Epithelial cell of esophagus (primary cell): ENCODE measurements at regions not wholly inside any gene's neighbourhood (a gene's known extent, or its start where the extent isn't known, plus 50 kb on each side); places are given as distances from the start of the nearest gene placed in this dataset.
"Not testable (repeated sequence)": the region's sequence is repeated elsewhere in the genome, so short reads cannot be mapped to it uniquely, and the experiment has no call there.

Experiments
- DNase-seq: peaks from one replicate; pipeline ENCODE4 v3.0.0; 2010; ENCODE audit warnings: low read depth
- H3K4me3 ChIP-seq: 2 replicates; pipeline ENCODE4 v1.5.1; 2011; ENCODE audit warnings: mild to moderate bottlenecking, low read length, control low read depth
- TF ChIP-seq, protein P1 (sequence below): IDR thresholded peaks from 2 replicates; pipeline ENCODE4 v1.5.1; 2011; ENCODE audit warnings: low read depth, mild to moderate bottlenecking, low read length, control low read depth, inconsistent platforms; ENCODE audit not compliant: insufficient read depth; ENCODE audit errors: missing control alignments

DNA sequence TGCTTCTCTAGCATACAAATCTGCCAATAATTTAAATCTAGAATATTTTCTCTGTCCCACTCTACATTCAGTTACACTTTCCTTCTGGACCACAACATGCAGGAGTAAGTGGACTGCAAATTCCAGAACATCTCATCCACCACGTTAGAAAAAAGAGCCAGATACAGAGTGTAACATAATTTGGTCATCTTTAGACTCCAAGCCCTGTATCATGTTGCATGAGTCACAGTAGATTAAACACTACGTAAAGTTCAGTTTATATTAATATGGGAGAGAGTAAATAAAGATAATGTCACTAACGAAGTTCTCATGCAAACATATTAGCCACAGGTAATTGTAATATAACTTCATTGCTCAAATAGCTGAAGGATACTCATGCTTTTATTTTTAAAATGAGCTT lies 327.0 kb downstream of the C6orf118 start:
- H3K4me3 ChIP-seq, result no peak overlapping the region
- no peak for DNase-seq
- TF ChIP-seq, protein P1, sequence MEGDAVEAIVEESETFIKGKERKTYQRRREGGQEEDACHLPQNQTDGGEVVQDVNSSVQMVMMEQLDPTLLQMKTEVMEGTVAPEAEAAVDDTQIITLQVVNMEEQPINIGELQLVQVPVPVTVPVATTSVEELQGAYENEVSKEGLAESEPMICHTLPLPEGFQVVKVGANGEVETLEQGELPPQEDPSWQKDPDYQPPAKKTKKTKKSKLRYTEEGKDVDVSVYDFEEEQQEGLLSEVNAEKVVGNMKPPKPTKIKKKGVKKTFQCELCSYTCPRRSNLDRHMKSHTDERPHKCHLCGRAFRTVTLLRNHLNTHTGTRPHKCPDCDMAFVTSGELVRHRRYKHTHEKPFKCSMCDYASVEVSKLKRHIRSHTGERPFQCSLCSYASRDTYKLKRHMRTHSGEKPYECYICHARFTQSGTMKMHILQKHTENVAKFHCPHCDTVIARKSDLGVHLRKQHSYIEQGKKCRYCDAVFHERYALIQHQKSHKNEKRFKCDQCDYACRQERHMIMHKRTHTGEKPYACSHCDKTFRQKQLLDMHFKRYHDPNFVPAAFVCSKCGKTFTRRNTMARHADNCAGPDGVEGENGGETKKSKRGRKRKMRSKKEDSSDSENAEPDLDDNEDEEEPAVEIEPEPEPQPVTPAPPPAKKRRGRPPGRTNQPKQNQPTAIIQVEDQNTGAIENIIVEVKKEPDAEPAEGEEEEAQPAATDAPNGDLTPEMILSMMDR, result no peak

DNA sequence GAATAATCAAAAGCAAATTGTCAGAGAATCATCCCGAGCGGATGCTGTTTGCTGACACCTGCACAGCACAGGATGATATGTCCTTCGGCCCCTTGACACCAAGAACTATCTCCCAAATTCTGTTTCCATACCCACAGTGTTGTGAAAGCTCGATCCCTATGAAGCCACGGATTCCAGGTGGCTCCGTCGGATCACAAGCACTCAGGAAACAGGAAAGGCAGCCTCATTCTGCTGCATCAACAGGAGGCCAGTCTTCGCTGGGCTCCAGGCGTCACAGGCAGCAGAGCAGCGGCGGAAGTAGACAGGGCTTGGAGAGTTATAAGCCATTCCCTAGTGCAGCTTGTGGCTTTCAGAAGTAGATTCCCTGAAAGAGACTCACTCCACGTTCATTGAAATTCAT lies 342.3 kb downstream of the C6orf118 start:
- TF ChIP-seq, protein P1, result no peak
- no peak for DNase-seq
- H3K4me3 ChIP-seq, result no peak overlapping the region

DNA sequence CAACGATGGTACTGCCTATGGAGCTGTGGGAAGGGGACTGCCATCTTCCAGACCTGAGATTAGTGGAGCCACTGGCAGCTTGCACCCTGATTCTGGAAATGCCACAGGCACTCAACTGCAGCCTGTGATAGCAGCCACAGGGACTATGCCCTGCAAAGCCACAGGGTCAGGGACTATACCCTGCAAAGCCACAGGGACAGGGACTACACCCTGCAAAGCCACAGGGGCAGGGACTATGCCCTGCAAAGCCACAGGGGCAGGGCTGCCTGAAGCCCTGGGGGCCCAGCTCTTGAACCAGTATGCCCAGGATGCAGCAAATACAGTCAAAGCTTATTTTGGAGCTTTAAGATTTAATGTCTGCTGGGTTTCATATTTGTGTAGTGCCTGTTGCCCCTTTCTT lies 346.6 kb downstream of the C6orf118 start:
- TF ChIP-seq, protein P1, result no peak
- no peak for DNase-seq

DNA sequence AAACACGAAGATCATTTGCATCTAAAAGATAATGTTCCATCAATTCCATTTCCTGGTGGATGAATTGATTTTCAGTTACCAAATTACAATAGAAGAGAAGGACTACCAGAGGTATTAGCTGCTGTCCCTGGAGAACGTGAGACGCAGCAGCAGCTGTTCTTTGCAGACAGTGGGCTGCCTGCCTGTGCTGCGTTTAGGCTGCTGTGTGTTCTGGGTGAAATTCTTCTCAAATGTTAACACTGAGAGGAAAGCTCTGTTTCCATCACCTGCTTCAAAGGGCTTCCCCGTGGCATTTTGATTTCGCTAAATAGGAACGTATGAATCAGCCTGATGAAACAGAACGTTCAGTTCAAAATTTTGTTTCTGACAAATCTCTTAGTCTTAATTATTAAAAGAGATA lies 362.2 kb downstream of the C6orf118 start:
- DNase-seq, result no peak
- TF ChIP-seq, protein P1, result no peak
- H3K4me3 ChIP-seq, result no peak overlapping the region

More for the DNA sequence above, 346.6 kb downstream of the C6orf118 start:
- H3K4me3 ChIP-seq, result no peak overlapping the region

DNA sequence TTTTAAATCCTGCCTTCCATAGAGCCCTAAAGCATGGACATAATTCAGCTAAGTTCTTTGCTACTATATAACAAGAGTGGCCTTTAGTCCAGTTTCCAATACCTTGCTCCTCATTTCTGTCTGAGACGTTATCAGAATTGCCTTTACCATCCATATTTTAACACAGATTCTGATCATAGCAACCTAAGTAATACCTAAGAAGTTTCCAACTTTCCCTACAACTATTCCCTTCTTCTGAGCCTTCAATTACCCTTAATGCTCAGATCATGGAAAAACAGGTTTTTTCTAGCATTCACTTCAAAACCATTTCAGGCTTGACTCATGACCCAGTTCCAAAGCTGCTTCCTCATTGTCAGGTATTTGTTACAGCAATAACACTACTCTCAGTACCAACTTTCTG lies 367.1 kb downstream of the C6orf118 start:
- DNase-seq, result no peak
- TF ChIP-seq, protein P1, result no peak

DNA sequence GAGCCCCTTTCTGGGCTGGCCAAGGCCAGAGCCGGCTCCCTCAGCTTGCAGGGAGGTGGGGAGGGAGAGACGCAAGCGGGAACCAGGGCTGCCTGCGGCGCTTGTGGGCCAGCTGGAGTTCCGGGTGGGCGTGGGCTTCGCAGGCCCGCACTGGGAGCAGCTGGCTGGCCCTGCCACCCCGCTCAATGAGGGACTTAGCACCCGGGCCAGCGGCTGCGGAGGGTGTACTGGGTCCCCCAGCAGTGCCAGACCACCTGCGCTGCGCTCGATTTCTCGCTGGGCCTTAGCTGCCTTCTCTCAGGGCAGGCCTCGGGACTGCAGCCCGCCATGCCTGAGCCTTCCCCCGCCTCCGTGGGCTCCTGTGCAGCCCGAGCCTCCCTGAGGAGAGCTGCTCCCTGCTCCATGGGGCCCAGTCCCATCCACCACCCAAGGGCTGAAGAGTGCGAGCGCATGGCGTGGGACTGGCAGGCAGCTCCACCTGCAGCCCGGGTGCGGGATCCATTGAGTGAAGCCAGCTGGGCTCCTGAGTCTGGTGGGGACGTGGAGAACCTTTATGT lies 376.1 kb downstream of the C6orf118 start:
- DNase-seq, H3K4me3 ChIP-seq: not testable (repeated sequence)

More for the DNA sequence above, 367.1 kb downstream of the C6orf118 start:
- H3K4me3 ChIP-seq, result no peak overlapping the region

DNA sequence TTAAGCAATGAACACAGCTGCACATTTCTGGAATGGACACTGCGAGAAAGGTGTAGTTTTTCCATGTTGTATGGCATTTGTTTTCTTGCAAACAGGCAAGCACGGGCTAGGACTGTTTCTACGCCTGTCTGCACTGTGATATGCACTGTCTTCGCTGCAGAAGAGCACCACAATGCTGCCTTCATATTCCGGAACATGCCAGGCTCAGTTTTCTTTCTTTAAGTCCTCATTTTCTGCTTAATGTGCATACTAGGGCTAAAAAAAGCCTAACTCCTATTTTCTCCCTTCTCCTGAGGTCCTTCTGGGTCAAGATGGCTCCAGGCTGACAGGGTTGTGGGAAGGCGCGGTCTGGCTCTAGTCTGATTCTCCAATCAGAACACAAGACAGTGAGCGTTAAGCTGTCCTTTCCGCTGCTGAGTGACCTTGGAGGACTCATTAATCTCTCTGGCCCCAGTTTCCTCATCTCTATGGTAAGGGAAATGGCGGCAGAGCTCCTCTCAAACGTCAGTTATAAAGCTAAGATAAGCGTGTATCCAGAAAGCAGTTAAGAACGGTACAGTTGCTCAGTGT lies 379.9 kb downstream of the C6orf118 start:
- H3K4me3 ChIP-seq, result no peak overlapping the region
- TF ChIP-seq, protein P1, result no peak
- DNase-seq, result no peak
